ENCODE measurements at regions not wholly inside any gene's neighbourhood (a gene's known extent, or its start where the extent isn't known, plus 50 kb on each side); places are given as distances from the start of the nearest gene placed in this dataset.

DNA sequence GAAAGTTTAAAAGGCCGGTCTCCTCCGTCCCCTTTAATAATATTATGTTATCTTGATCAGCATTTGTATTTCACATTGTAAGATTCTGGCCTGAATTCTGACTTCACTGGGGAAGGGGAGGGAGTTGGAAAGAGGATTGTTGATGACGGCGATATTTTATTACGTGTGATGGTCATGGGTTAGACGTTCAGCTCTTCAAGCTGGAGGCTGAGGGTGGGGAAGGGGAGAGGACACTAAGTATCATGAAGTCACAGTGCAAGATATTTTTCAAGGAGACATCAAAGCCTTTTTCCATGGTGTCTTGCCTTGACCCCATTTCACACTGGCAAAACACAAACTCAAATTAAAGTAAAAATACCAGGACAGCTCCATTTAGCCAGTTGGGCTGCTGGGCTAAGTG is 126.7 kb downstream of the WDR11 start:
- FAIRE-seq (no peak), DNase-seq (ENCODE audit: low read depth) (no peak)
- no peak overlapping the region for H3K4me3 Mint-ChIP-seq (ENCODE audit: unreplicated experiment)
- no peak overlapping the region for H3K27ac Mint-ChIP-seq (ENCODE audit: unreplicated experiment)
- no peaks in the 10 kb centered on the region for H3K79me2 ChIP-seq (ENCODE audit: insufficient read depth, low read length)
- H3K4me1 ChIP-seq (ENCODE audit: insufficient read depth, low read length), result peaks cover 4% of the 10 kb centered on the region
- peaks cover 10% of the 10 kb centered on the region for H3K27me3 ChIP-seq (ENCODE audit: insufficient read depth, low read length)
- no peaks in the 10 kb centered on the region for H4K20me1 ChIP-seq (ENCODE audit: insufficient read depth, low read length)
- TF ChIP-seq, protein P1, sequence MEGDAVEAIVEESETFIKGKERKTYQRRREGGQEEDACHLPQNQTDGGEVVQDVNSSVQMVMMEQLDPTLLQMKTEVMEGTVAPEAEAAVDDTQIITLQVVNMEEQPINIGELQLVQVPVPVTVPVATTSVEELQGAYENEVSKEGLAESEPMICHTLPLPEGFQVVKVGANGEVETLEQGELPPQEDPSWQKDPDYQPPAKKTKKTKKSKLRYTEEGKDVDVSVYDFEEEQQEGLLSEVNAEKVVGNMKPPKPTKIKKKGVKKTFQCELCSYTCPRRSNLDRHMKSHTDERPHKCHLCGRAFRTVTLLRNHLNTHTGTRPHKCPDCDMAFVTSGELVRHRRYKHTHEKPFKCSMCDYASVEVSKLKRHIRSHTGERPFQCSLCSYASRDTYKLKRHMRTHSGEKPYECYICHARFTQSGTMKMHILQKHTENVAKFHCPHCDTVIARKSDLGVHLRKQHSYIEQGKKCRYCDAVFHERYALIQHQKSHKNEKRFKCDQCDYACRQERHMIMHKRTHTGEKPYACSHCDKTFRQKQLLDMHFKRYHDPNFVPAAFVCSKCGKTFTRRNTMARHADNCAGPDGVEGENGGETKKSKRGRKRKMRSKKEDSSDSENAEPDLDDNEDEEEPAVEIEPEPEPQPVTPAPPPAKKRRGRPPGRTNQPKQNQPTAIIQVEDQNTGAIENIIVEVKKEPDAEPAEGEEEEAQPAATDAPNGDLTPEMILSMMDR (IDR thresholded peaks at IDR 0.05; ENCODE audit: insufficient read depth, low read depth, low read length), result no peak
- TF ChIP-seq EZH2 (IDR thresholded peaks at IDR 0.05; ENCODE audit: insufficient read depth, low read length), result no peak
- H3K9me3 ChIP-seq (ENCODE audit: insufficient read depth, low read depth, low read length), result peaks cover 19% of the 10 kb centered on the region
- peaks cover 24% of the 10 kb centered on the region for H3K9me3 Mint-ChIP-seq (ENCODE audit: unreplicated experiment)
- no peaks in the 10 kb centered on the region for H3K36me3 ChIP-seq (ENCODE audit: insufficient read depth, low read length)
- H3K36me3 Mint-ChIP-seq (ENCODE audit: low read depth, unreplicated experiment), result peaks cover 2% of the 10 kb centered on the region
- no peak overlapping the region for H2AFZ ChIP-seq (ENCODE audit: low read depth, low read length)
- no peak overlapping the region for H3K4me2 ChIP-seq (ENCODE audit: low read length)
- H3K27ac ChIP-seq (ENCODE audit: low read depth, low read length), result no peak overlapping the region
- peaks cover 36% of the 10 kb centered on the region for H3K27me3 Mint-ChIP-seq (ENCODE audit: low read depth, unreplicated experiment)
- H3K4me1 Mint-ChIP-seq (ENCODE audit: low read depth, unreplicated experiment), result peaks cover 11% of the 10 kb centered on the region
- no peak overlapping the region for H3K4me3 ChIP-seq (ENCODE audit: insufficient read depth, low read depth, low read length)
- H3K9ac ChIP-seq (ENCODE audit: low read length), result no peak overlapping the region

DNA sequence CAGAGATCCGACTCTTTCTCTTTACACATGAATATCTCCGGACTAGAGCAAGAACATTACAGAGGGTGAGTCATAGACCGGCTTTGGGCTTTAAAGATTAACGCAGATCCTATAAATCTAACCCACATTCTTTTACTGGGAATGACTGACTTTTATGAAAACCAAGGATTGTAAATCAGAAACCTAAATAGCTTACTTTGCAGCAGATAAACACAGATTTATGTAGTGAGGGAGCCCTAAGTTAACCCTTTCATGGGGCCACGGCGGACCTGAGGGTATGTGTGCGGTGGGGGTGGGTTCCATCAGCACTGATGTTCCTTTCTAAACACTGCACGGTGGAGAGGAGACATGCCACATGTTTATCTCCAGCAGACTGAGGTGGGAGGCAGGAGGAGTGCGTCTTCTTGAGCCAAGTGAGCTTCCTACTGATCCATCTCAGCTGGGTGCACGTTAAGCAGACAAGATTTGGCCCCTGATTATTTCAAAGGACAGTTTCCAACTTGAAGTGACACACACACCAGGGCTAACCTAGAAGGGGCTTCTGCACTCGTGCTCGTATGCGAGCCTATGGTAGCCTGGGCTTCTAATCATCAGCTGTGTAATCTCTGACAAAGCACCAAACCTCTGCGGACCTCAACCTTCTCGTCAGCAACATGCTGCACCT is 127.6 kb downstream of the WDR11 start:
- DNase-seq (ENCODE audit: low read depth) (no peak), FAIRE-seq (no peak)
- TF ChIP-seq, protein P1 (IDR thresholded peaks at IDR 0.05; ENCODE audit: insufficient read depth, low read depth, low read length), result no peak
- no peak for TF ChIP-seq EZH2 (IDR thresholded peaks at IDR 0.05; ENCODE audit: insufficient read depth, low read length)
- H3K36me3 ChIP-seq (ENCODE audit: insufficient read depth, low read length), result no peaks in the 10 kb centered on the region
- H3K4me1 ChIP-seq (ENCODE audit: insufficient read depth, low read length), result peaks cover 4% of the 10 kb centered on the region
- H3K79me2 ChIP-seq (ENCODE audit: insufficient read depth, low read length), result no peaks in the 10 kb centered on the region
- Mint-ChIP-seq H3K36me3 (ENCODE audit: low read depth, unreplicated experiment) (peaks cover 2% of the 10 kb centered on the region), H3K4me3 (ENCODE audit: unreplicated experiment) (no peak overlapping the region), H3K4me1 (ENCODE audit: low read depth, unreplicated experiment) (peaks cover 11% of the 10 kb centered on the region), H3K27me3 (ENCODE audit: low read depth, unreplicated experiment) (peaks cover 36% of the 10 kb centered on the region), H3K27ac (ENCODE audit: unreplicated experiment) (no peak overlapping the region), H3K9me3 (ENCODE audit: unreplicated experiment) (peaks cover 17% of the 10 kb centered on the region)
- no peak overlapping the region for H3K9ac ChIP-seq (ENCODE audit: low read length)
- H3K9me3 ChIP-seq (ENCODE audit: insufficient read depth, low read depth, low read length), result peaks cover 16% of the 10 kb centered on the region
- H3K27ac ChIP-seq (ENCODE audit: low read depth, low read length), result no peak overlapping the region
- H3K4me3 ChIP-seq (ENCODE audit: insufficient read depth, low read depth, low read length), result no peak overlapping the region
- H2AFZ ChIP-seq (ENCODE audit: low read depth, low read length), result peak overlapping the region; percentile 41
- H3K27me3 ChIP-seq (ENCODE audit: insufficient read depth, low read length), result peaks cover 10% of the 10 kb centered on the region
- H4K20me1 ChIP-seq (ENCODE audit: insufficient read depth, low read length), result no peaks in the 10 kb centered on the region
- H3K4me2 ChIP-seq (ENCODE audit: low read length), result peak overlapping the region; percentile 71

All from astrocyte (in vitro differentiated cells and primary cell).